Endothelial cell of umbilical vein (primary cell): ENCODE measurements at regions not wholly inside any gene's neighbourhood (a gene's known extent, or its start where the extent isn't known, plus 50 kb on each side); places are given as distances from the start of the nearest gene placed in this dataset.

Experiments
- BruUV-seq: library from RNA; stranded (reverse); fragments of 400-500 nt; replicated peaks from 2 replicates; lab custom pipeline; 2021; lab: Mats Ljungman, UMichigan
- CTCF ChIA-PET: fragments of 300-600, 350-600 bp; sonication (Branson Sonifier 250); formaldehyde crosslinking; loops from one replicate; lab custom pipeline; 2021; ENCODE audit warnings: antibody characterized with exemption, inconsistent platforms; lab: Charles Lee
- POLR2A ChIA-PET: fragments of 300-600, 350-600 bp; sonication (Branson Sonifier 250); formaldehyde crosslinking; loops from one replicate; lab custom pipeline; 2021; ENCODE audit warnings: antibody characterized with exemption, inconsistent platforms; lab: Charles Lee
- DNase-seq: peaks from one replicate; pipeline ENCODE4 v3.0.0-alpha.2; 2011; ENCODE audit warnings: low read depth, low spot score
- FAIRE-seq: peaks from 2 replicates; lab custom pipeline; 2011; peaks lifted over from hg19 to GRCh38; lab: Jason Lieb, UNC
- H2AFZ ChIP-seq: 2 replicates; pipeline ENCODE4 v1.6.0; 2012; ENCODE audit warnings: low read depth, low read length, control low read depth, inconsistent platforms
- H3K27ac ChIP-seq: 2 replicates; pipeline ENCODE4 v1.5.1; 2011; ENCODE audit warnings: low read depth, mild to moderate bottlenecking, control low read depth, low read length, moderate library complexity; ENCODE audit not compliant: insufficient read depth
- H3K27me3 ChIP-seq, 2 experiments: 2 replicates each; pipeline versions ENCODE4 v1.6.0 to v1.6.1; 2011; ENCODE audit warnings: low read length in 2 of 2, mixed read lengths in 1 of 2; ENCODE audit not compliant: control insufficient read depth in 2 of 2, insufficient read depth in 2 of 2
- H3K36me3 ChIP-seq, 2 experiments: 2 replicates in 1 of 2; 3 replicates in 1 of 2; pipeline ENCODE4 v1.5.1; 2011; ENCODE audit warnings: low read length in 2 of 2, mild to moderate bottlenecking in 1 of 2, moderate library complexity in 1 of 2; ENCODE audit not compliant: control insufficient read depth in 2 of 2, insufficient read depth in 2 of 2; ENCODE audit errors: extremely low read depth in 1 of 2
- H3K4me1 ChIP-seq: 3 replicates; pipeline ENCODE4 v1.5.1; 2011; ENCODE audit warnings: mild to moderate bottlenecking, low read length; ENCODE audit not compliant: control insufficient read depth, insufficient read depth; ENCODE audit errors: extremely low read depth
- H3K4me2 ChIP-seq: 2 replicates; pipeline ENCODE4 v1.6.1; 2011; ENCODE audit warnings: low read length, control low read depth, mixed read lengths; ENCODE audit not compliant: insufficient read depth
- H3K4me3 ChIP-seq, 3 experiments: fragments of 200-600 bp in 1 of 3; sonication (generic), shearing (Covaris generic) in 1 of 3; replicated peaks in 1 of 3; 2 replicates each; pipeline ENCODE4 v1.5.1; 2011 to 2016; ENCODE audit warnings: control low read depth in 3 of 3, low read length in 3 of 3, mild to moderate bottlenecking in 2 of 3, inconsistent platforms in 1 of 3, low read depth in 1 of 3, moderate library complexity in 1 of 3; ENCODE audit not compliant: insufficient read depth in 1 of 3
- H3K79me2 ChIP-seq: 2 replicates; pipeline ENCODE4 v1.6.0; 2012; ENCODE audit warnings: low read length, inconsistent platforms; ENCODE audit not compliant: control insufficient read depth, insufficient read depth
- H3K9ac ChIP-seq: replicated peaks from 2 replicates; pipeline ENCODE3; 2011; ENCODE audit warnings: low read length, control low read depth; ENCODE audit not compliant: insufficient read depth; ENCODE audit errors: extremely low read depth
- H3K9me1 ChIP-seq: replicated peaks from 3 replicates; pipeline ENCODE4 v1.6.0; 2011; ENCODE audit warnings: mild to moderate bottlenecking, low read length; ENCODE audit not compliant: control insufficient read depth, insufficient read depth; ENCODE audit errors: extremely low read depth
- H3K9me3 ChIP-seq: replicated peaks from 2 replicates; pipeline ENCODE4 v1.5.1; 2012; ENCODE audit warnings: low read length, inconsistent platforms; ENCODE audit not compliant: control insufficient read depth, insufficient read depth
- H4K20me1 ChIP-seq: replicated peaks from 2 replicates; pipeline ENCODE3; 2011; ENCODE audit warnings: mild to moderate bottlenecking, low read length; ENCODE audit not compliant: control insufficient read depth, insufficient read depth; ENCODE audit errors: extremely low read depth
- EZH2 ChIP-seq: IDR thresholded peaks from 2 replicates; pipeline ENCODE4 v1.6.1; 2012; ENCODE audit warnings: borderline replicate concordance, low read depth, mild to moderate bottlenecking, moderate library complexity, low read length, inconsistent platforms; ENCODE audit not compliant: severe bottlenecking
- FOS ChIP-seq: IDR thresholded peaks from 2 replicates; pipeline ENCODE4 v1.6.1; 2011; ENCODE audit warnings: mild to moderate bottlenecking, low read length, moderate library complexity, borderline replicate concordance; ENCODE audit not compliant: insufficient read depth
- GATA2 ChIP-seq: IDR thresholded peaks from 2 replicates; pipeline ENCODE4 v1.7.0; 2011; ENCODE audit warnings: low read depth, mild to moderate bottlenecking, moderate library complexity, mixed read lengths, low read length; ENCODE audit not compliant: insufficient read length, insufficient read depth
- JUN ChIP-seq: IDR thresholded peaks from 2 replicates; pipeline ENCODE4 v1.6.1; 2011; ENCODE audit warnings: borderline replicate concordance, low read depth; ENCODE audit not compliant: insufficient read length, insufficient read depth
- MYC ChIP-seq: IDR thresholded peaks from one replicate; pipeline ENCODE4 v1.6.1; 2011; ENCODE audit warnings: mild to moderate bottlenecking, low read depth, low read length
- POLR2A ChIP-seq: IDR thresholded peaks from 2 replicates; pipeline ENCODE4 v1.6.1; 2012; ENCODE audit warnings: low read depth, mild to moderate bottlenecking, control low read depth, low read length
- POLR2AphosphoS5 ChIP-seq: IDR thresholded peaks from 2 replicates; pipeline ENCODE4 v1.6.1; 2012; ENCODE audit warnings: low read depth, mild to moderate bottlenecking, control low read depth, low read length, moderate library complexity; ENCODE audit not compliant: insufficient read depth
- dilution Hi-C: fragments of 300-500 bp; cut with MboI; formaldehyde crosslinking; loops from one replicate; pipeline ENCODE4 v1.15.0; 2019; ENCODE audit warnings: low sequenced_read_pairs; ENCODE audit not compliant: extremely low pct_ligation_motif_present
- intact Hi-C: fragments of 100-400 bp; cut with micrococcal nuclease; formaldehyde crosslinking; loops from one replicate; pipeline ENCODE4 v1.10.0; 2022
- TF ChIP-seq, protein P1 (sequence below), 2 donors: IDR thresholded peaks; 1 replicate in 1 of 2; 2 replicates in 1 of 2; pipeline ENCODE4 v1.5.1; 2011; ENCODE audit warnings: low read length in 2 of 2, mild to moderate bottlenecking in 2 of 2, moderate library complexity in 2 of 2, control low read depth in 1 of 2, inconsistent platforms in 1 of 2, low read depth in 1 of 2; ENCODE audit not compliant: insufficient read depth in 1 of 2; ENCODE audit errors: extremely low read depth in 1 of 2
- TF ChIP-seq, protein P2 (sequence below): IDR thresholded peaks from 2 replicates; pipeline ENCODE4 v1.6.1; 2011; ENCODE audit not compliant: insufficient read depth, insufficient read length

DNA sequence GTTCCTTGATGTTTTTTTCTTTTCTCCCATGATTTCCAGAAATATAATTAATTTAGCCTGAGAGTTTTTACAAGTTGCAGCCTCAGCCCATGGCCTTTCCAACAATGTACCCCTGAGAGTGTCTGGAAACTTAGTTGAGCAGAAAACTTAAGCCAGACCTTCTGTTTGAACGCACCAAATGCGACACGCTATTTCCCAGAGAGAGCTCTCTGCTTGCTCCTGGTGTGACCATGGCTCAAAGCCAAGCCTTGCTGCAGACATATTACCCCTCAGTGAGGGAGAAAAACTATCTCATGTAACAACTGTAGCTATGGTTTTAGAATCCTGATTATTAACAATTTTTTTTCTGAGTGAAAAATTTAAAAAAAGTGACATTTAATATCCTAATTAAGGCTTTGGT, 1204.5 kb upstream of the SLC10A2 start:
- dilution Hi-C loops (no loop called here), intact Hi-C loops (no loop called here)
- no peaks in the 10 kb centered on the region for H3K4me1 ChIP-seq
- TF ChIP-seq, protein P1, sequence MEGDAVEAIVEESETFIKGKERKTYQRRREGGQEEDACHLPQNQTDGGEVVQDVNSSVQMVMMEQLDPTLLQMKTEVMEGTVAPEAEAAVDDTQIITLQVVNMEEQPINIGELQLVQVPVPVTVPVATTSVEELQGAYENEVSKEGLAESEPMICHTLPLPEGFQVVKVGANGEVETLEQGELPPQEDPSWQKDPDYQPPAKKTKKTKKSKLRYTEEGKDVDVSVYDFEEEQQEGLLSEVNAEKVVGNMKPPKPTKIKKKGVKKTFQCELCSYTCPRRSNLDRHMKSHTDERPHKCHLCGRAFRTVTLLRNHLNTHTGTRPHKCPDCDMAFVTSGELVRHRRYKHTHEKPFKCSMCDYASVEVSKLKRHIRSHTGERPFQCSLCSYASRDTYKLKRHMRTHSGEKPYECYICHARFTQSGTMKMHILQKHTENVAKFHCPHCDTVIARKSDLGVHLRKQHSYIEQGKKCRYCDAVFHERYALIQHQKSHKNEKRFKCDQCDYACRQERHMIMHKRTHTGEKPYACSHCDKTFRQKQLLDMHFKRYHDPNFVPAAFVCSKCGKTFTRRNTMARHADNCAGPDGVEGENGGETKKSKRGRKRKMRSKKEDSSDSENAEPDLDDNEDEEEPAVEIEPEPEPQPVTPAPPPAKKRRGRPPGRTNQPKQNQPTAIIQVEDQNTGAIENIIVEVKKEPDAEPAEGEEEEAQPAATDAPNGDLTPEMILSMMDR (IDR thresholded peaks at IDR 0.05; ENCODE audit: extremely low read depth in 1 of 2, insufficient read depth in 1 of 2, low read depth in 1 of 2, low read length in 2 of 2), result no peak
- TF ChIP-seq POLR2A, result no peak
- no peak for TF ChIP-seq EZH2
- no peak for TF ChIP-seq MYC
- no peak for TF ChIP-seq POLR2AphosphoS5
- no peak for TF ChIP-seq GATA2
- TF ChIP-seq JUN, result no peak
- no peak for TF ChIP-seq FOS
- TF ChIP-seq, protein P2, sequence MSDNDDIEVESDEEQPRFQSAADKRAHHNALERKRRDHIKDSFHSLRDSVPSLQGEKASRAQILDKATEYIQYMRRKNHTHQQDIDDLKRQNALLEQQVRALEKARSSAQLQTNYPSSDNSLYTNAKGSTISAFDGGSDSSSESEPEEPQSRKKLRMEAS, result no peak
- DNase-seq (no peak), FAIRE-seq (no peak)
- H3K4me3 ChIP-seq, result no peak overlapping the region
- H3K4me2 ChIP-seq, result no peak overlapping the region
- no peaks in the 10 kb centered on the region for H3K9me3 ChIP-seq
- H3K9ac ChIP-seq, result no peak overlapping the region
- no TSS peak for BruUV-seq
- H2AFZ ChIP-seq, result no peak overlapping the region
- no peaks in the 10 kb centered on the region for H3K9me1 ChIP-seq
- no peaks in the 10 kb centered on the region for H3K36me3 ChIP-seq
- no peaks in the 10 kb centered on the region for H4K20me1 ChIP-seq
- H3K79me2 ChIP-seq, result no peaks in the 10 kb centered on the region
- POLR2A ChIA-PET, result no interaction called here
- H3K27ac ChIP-seq, result no peak overlapping the region
- no peaks in the 10 kb centered on the region for H3K27me3 ChIP-seq
- CTCF ChIA-PET, result no interaction called here
